ENCODE measurements at regions not wholly inside any gene's neighbourhood (a gene's known extent, or its start where the extent isn't known, plus 50 kb on each side); places are given as distances from the start of the nearest gene placed in this dataset.

DNA sequence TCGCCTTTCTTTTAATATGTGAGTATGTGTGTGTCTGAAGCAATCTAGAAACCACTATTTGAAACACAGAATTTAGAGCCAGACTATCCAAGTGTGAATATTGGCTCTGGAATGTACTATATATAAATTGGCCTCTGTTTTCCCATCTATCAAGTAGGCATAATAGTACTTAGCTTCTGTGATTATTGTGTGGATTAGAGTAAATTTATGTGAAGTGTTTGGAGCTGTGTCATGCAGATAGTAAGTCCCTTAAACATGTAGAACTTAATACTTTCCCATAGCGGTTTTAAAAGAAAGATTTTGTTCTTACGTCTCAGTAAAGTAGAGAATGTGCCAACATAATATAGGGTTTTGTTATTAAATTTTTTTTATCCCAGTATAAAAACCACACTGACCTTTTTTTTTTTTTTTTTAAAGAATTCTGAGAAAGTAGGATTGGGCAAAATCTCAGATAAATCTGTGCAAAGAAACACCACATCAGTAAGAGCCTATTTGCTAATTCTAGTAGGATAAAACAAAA is 432.3 kb downstream of the RFC3 start:
- dilution Hi-C loops (cut with HindIII; ENCODE audit: low sequenced_read_pairs, unreplicated experiment) (no loop called here), in situ Hi-C loops (cut with MboI; ENCODE audit: low sequenced_read_pairs) (no loop called here), intact Hi-C loops (cut with micrococcal nuclease) (no loop called here)
- H3K18ac ChIP-seq (ENCODE audit: low read depth, low read length) = no peak overlapping the region
- no peaks in the 10 kb centered on the region for H3K9me1 ChIP-seq (ENCODE audit: insufficient read depth, low read length)
- H3K27ac ChIP-seq (ENCODE audit: insufficient read depth, low read length) = no peak overlapping the region
- H3K14ac ChIP-seq (replicated peaks; ENCODE audit: low read depth, low read length) = no peak overlapping the region
- H3K4me1 ChIP-seq (ENCODE audit: control insufficient read depth, insufficient read depth, low read length) = no peaks in the 10 kb centered on the region
- H4K91ac ChIP-seq (ENCODE audit: insufficient read depth, low read depth, low read length) = no peak overlapping the region
- ChIA-PET POLR2A (ENCODE audit: unreplicated experiment) (interaction anchor here (0.6 kb wide), 1 partner anchor 423 kb away, joined by 3 read pairs; no protein-coding TSS in a partner anchor), CTCF (no interaction called here)
- no peaks in the 10 kb centered on the region for H3K36me3 ChIP-seq (ENCODE audit: control insufficient read depth, insufficient read depth, low read length)
- H3K79me1 ChIP-seq (ENCODE audit: low read depth in 1 of 2, low read length in 2 of 2) = no peaks in the 10 kb centered on the region
- H4K20me1 ChIP-seq (ENCODE audit: insufficient read depth, low read length) = no peaks in the 10 kb centered on the region
- no peak overlapping the region for H2BK5ac ChIP-seq (ENCODE audit: low read depth, low read length, poor library complexity, severe bottlenecking)
- H3K56ac ChIP-seq (ENCODE audit: extremely low read depth, insufficient read depth, low read length) = no peak overlapping the region
- H2AFZ ChIP-seq (replicated peaks; ENCODE audit: low read length, poor library complexity) = no peak overlapping the region
- DNase-seq = no peak
- no peak overlapping the region for H2BK15ac ChIP-seq (ENCODE audit: low read depth, low read length)
- WGBS, 2 experiments (ENCODE audit: extremely low coverage in 2 of 2, insufficient read length in 1 of 2) = no CpG with 5 or more reads among the region's 3 CpGs
- H3K4ac ChIP-seq (ENCODE audit: low read depth, low read length) = no peak overlapping the region
- no peak for ATAC-seq (ENCODE audit: low read depth)
- no peaks in the 10 kb centered on the region for H3K9me3 ChIP-seq (ENCODE audit: control insufficient read depth, insufficient read depth, low read length)
- no peaks in the 10 kb centered on the region for H3K27me3 ChIP-seq (ENCODE audit: control insufficient read depth, insufficient read depth, low read length)
- no peak overlapping the region for H2AK9ac ChIP-seq (replicated peaks; ENCODE audit: low read depth, low read length, poor library complexity)
- H2AK5ac ChIP-seq (ENCODE audit: low read depth, low read length) = no peak overlapping the region
- no peak overlapping the region for H4K5ac ChIP-seq (ENCODE audit: low read depth, low read length)
- no peak overlapping the region for H2BK20ac ChIP-seq (ENCODE audit: low read depth, low read length)
- TF ChIP-seq FOS (IDR thresholded peaks at IDR 0.05; ENCODE audit: low read depth, low read length) (no peak), ELK1 (IDR thresholded peaks at IDR 0.05; ENCODE audit: borderline replicate concordance, low read depth, low read length) (no peak), SMC3 (IDR thresholded peaks at IDR 0.05; ENCODE audit: low read depth, low read length) (no peak), CTCF (conservative IDR thresholded peaks at IDR 0.05; ENCODE audit: low read depth, low read length) (no peak), RFX5 (IDR thresholded peaks at IDR 0.05; ENCODE audit: low read depth, low read length) (no peak), BHLHE40 (IDR thresholded peaks at IDR 0.05; ENCODE audit: low read depth, low read length) (no peak), CHD1 (IDR thresholded peaks at IDR 0.05; ENCODE audit: low read depth, low read length) (no peak), RCOR1 (IDR thresholded peaks at IDR 0.05; ENCODE audit: insufficient replicate concordance, low read length) (no peak), POLR2A (IDR thresholded peaks at IDR 0.05; ENCODE audit: low read depth, low read length) (no peak), MAZ (IDR thresholded peaks at IDR 0.05; ENCODE audit: borderline replicate concordance, low read depth, low read length) (no peak), NFE2L2 (IDR thresholded peaks at IDR 0.05; ENCODE audit: low read depth, low read length) (no peak), RAD21 (IDR thresholded peaks at IDR 0.05; ENCODE audit: low read length) (no peak), CEBPB (IDR thresholded peaks at IDR 0.05; ENCODE audit: low read depth, low read length) (no peak)
- no TSS peak for BruUV-seq (replicated peaks)
- H4K8ac ChIP-seq (ENCODE audit: low read depth in 2 of 2, low read length in 2 of 2) = no peak overlapping the region
- no peak overlapping the region for H3K9ac ChIP-seq (ENCODE audit: low read depth, low read length)
- H2BK120ac ChIP-seq (ENCODE audit: low read depth, low read length) = no peak overlapping the region
- H3K23ac ChIP-seq (ENCODE audit: low read depth, low read length) = no peak overlapping the region
- no peak overlapping the region for H3K4me2 ChIP-seq (ENCODE audit: low read depth, low read length)
- no peak overlapping the region for H3K4me3 ChIP-seq (ENCODE audit: insufficient read depth, low read depth, low read length)

Measured in IMR-90 (cell line).